Activated CD4-positive, alpha-beta T cell treated with anti-CD3 and anti-CD28 coated beads, Interleukin-2, amount 10 ng/mL, durations not matched to agents 24 days and 14 days (primary cell): ENCODE measurements at regions not wholly inside any gene's neighbourhood (a gene's known extent, or its start where the extent isn't known, plus 50 kb on each side); places are given as distances from the start of the nearest gene placed in this dataset.

ENCODE experiments used
- DNase-seq: peaks from one replicate; pipeline ENCODE4 v3.0.0; 2022
- H3K27ac Mint-ChIP-seq: one replicate; pipeline ENCODE4 v1.8.0; 2022; ENCODE audit warnings: mild to moderate bottlenecking, mixed read lengths
- H3K27me3 Mint-ChIP-seq: one replicate; pipeline ENCODE4 v1.8.0; 2022; ENCODE audit warnings: mixed read lengths
- H3K36me3 Mint-ChIP-seq: one replicate; pipeline ENCODE4 v1.8.0; 2022; ENCODE audit warnings: low read depth, mild to moderate bottlenecking, mixed read lengths
- H3K4me1 Mint-ChIP-seq: one replicate; pipeline ENCODE4 v1.8.0; 2021; ENCODE audit warnings: mixed read lengths
- H3K4me3 Mint-ChIP-seq: one replicate; pipeline ENCODE4 v1.8.0; 2022; ENCODE audit warnings: mild to moderate bottlenecking, moderate library complexity, mixed read lengths
- H3K9me3 Mint-ChIP-seq: one replicate; pipeline ENCODE4 v1.8.0; 2021; ENCODE audit warnings: mixed read lengths
- intact Hi-C: fragments of 100-400 bp; cut with micrococcal nuclease; formaldehyde crosslinking; loops from one replicate; pipeline ENCODE4 v1.15.1; 2023

- Mint-ChIP-seq H3K9me3 (no peaks in the 10 kb centered on the region), H3K4me3 (no peak overlapping the region), H3K36me3 (no peaks in the 10 kb centered on the region), H3K27me3 (no peaks in the 10 kb centered on the region), H3K4me1 (peaks cover 2% of the 10 kb centered on the region), H3K27ac (no peak overlapping the region)
- intact Hi-C loops = loop anchor here (2.0 kb wide), 1 partner anchor 20 kb away; no protein-coding TSS in a partner anchor
- DNase-seq = no peak
These were observed 1113.9 kb upstream of the B3GALT2 start for GRCh38 chr1:194300340-194300739.

- H3K4me1 Mint-ChIP-seq = peaks cover 4% of the 10 kb centered on the region
- intact Hi-C loops = loop anchor here (5.0 to 10.0 kb wide), 4 partner anchors 891 to 1821 kb away; partner anchors contain the start of genes CDC73 and RGS2
These were observed 1111.7 kb upstream of the B3GALT2 start for GRCh38 chr1:194298007-194298598.

GRCh38 chr1:194297094-194297493 is 1110.7 kb upstream of the B3GALT2 start:
- H3K4me3 Mint-ChIP-seq = no peak overlapping the region
- no peak overlapping the region for H3K27ac Mint-ChIP-seq
- no peaks in the 10 kb centered on the region for H3K9me3 Mint-ChIP-seq
- no peaks in the 10 kb centered on the region for H3K36me3 Mint-ChIP-seq
- H3K27me3 Mint-ChIP-seq = no peaks in the 10 kb centered on the region
- H3K4me1 Mint-ChIP-seq = peaks cover 4% of the 10 kb centered on the region
- intact Hi-C loops = loop anchor here (5.0 to 10.0 kb wide), 4 partner anchors 890 to 1820 kb away; partner anchors contain the start of genes CDC73 and RGS2
- no peak for DNase-seq

More at GRCh38 chr1:194298007-194298598, 1111.7 kb upstream of the B3GALT2 start:
- no peaks in the 10 kb centered on the region for H3K27me3 Mint-ChIP-seq
- no peak overlapping the region for H3K4me3 Mint-ChIP-seq
- H3K36me3 Mint-ChIP-seq = no peaks in the 10 kb centered on the region
- DNase-seq = no peak
- H3K9me3 Mint-ChIP-seq = no peaks in the 10 kb centered on the region
- no peak overlapping the region for H3K27ac Mint-ChIP-seq

- H3K27ac Mint-ChIP-seq = no peak overlapping the region
These were observed 1109.8 kb upstream of the B3GALT2 start for GRCh38 chr1:194296201-194296600.

GRCh38 chr1:194295685-194296084 is 1109.3 kb upstream of the B3GALT2 start:
- Mint-ChIP-seq H3K9me3 (no peaks in the 10 kb centered on the region), H3K27me3 (no peaks in the 10 kb centered on the region), H3K4me1 (peaks cover 9% of the 10 kb centered on the region), H3K27ac (no peak overlapping the region), H3K4me3 (no peak overlapping the region), H3K36me3 (no peaks in the 10 kb centered on the region)
- peak; percentile 82 for DNase-seq
- intact Hi-C loops = loop anchor here (1.0 to 10.0 kb wide), 5 partner anchors 888 to 1818 kb away; partner anchors contain the start of genes CDC73 and RGS2

More at GRCh38 chr1:194296201-194296600, 1109.8 kb upstream of the B3GALT2 start:
- no peak for DNase-seq
- intact Hi-C loops = loop anchor here (5.0 to 10.0 kb wide), 4 partner anchors 889 to 1819 kb away; partner anchors contain the start of genes CDC73 and RGS2
- Mint-ChIP-seq H3K4me3 (no peak overlapping the region), H3K4me1 (peaks cover 4% of the 10 kb centered on the region), H3K9me3 (no peaks in the 10 kb centered on the region), H3K27me3 (no peaks in the 10 kb centered on the region), H3K36me3 (no peaks in the 10 kb centered on the region)

- Mint-ChIP-seq H3K27me3 (no peaks in the 10 kb centered on the region), H3K4me1 (peaks cover 12% of the 10 kb centered on the region), H3K9me3 (no peaks in the 10 kb centered on the region), H3K36me3 (no peaks in the 10 kb centered on the region), H3K27ac (no peak overlapping the region), H3K4me3 (no peak overlapping the region)
- intact Hi-C loops = loop anchor here (10.0 kb wide), 2 partner anchors 1169 to 1489 kb away; partner anchors contain the start of genes CDC73 and RGS2
- no peak for DNase-seq
These were observed 1107.5 kb upstream of the B3GALT2 start for GRCh38 chr1:194293851-194294405.

GRCh38 chr1:194292966-194293365 is 1106.6 kb upstream of the B3GALT2 start:
- DNase-seq = no peak
- Mint-ChIP-seq H3K9me3 (no peaks in the 10 kb centered on the region), H3K36me3 (no peaks in the 10 kb centered on the region), H3K27me3 (no peaks in the 10 kb centered on the region), H3K4me1 (peaks cover 12% of the 10 kb centered on the region), H3K27ac (no peak overlapping the region), H3K4me3 (no peak overlapping the region)
- intact Hi-C loops = loop anchor here (10.0 kb wide), 2 partner anchors 1168 to 1488 kb away; partner anchors contain the start of genes CDC73 and RGS2

- intact Hi-C loops = loop anchor here (10.0 kb wide), 2 partner anchors 1165 to 1485 kb away; partner anchors contain the start of genes CDC73 and RGS2
- peak; percentile 78 for DNase-seq
- no peak overlapping the region for H3K4me3 Mint-ChIP-seq
These were observed 1103.3 kb upstream of the B3GALT2 start for GRCh38 chr1:194289569-194290266.

GRCh38 chr1:194288238-194288637 is 1101.8 kb upstream of the B3GALT2 start:
- Mint-ChIP-seq H3K4me1 (peaks cover 10% of the 10 kb centered on the region), H3K27ac (no peak overlapping the region), H3K36me3 (no peaks in the 10 kb centered on the region), H3K9me3 (no peaks in the 10 kb centered on the region), H3K27me3 (no peaks in the 10 kb centered on the region), H3K4me3 (no peak overlapping the region)
- no peak for DNase-seq
- intact Hi-C loops = no loop called here

More at GRCh38 chr1:194289569-194290266, 1103.3 kb upstream of the B3GALT2 start:
- no peaks in the 10 kb centered on the region for H3K9me3 Mint-ChIP-seq
- H3K27ac Mint-ChIP-seq = peak overlapping the region; percentile 37
- H3K27me3 Mint-ChIP-seq = no peaks in the 10 kb centered on the region
- H3K36me3 Mint-ChIP-seq = no peaks in the 10 kb centered on the region
- H3K4me1 Mint-ChIP-seq = peaks cover 10% of the 10 kb centered on the region

GRCh38 chr1:194281376-194281775 is 1095.0 kb upstream of the B3GALT2 start:
- H3K9me3 Mint-ChIP-seq = peaks cover 3% of the 10 kb centered on the region
- H3K4me3 Mint-ChIP-seq = no peak overlapping the region
- no peak for DNase-seq
- no peak overlapping the region for H3K27ac Mint-ChIP-seq
- H3K36me3 Mint-ChIP-seq = no peaks in the 10 kb centered on the region
- intact Hi-C loops = loop anchor here (2.0 kb wide), 1 partner anchor 19 kb away; no protein-coding TSS in a partner anchor
- H3K4me1 Mint-ChIP-seq = no peaks in the 10 kb centered on the region
- no peaks in the 10 kb centered on the region for H3K27me3 Mint-ChIP-seq

GRCh38 chr1:194280463-194280862 is 1094.0 kb upstream of the B3GALT2 start:
- DNase-seq = no peak
- Mint-ChIP-seq H3K36me3 (no peaks in the 10 kb centered on the region), H3K9me3 (peaks cover 3% of the 10 kb centered on the region), H3K4me3 (no peak overlapping the region), H3K27me3 (no peaks in the 10 kb centered on the region), H3K27ac (no peak overlapping the region), H3K4me1 (no peaks in the 10 kb centered on the region)
- intact Hi-C loops = loop anchor here (2.0 kb wide), 1 partner anchor 20 kb away; no protein-coding TSS in a partner anchor

- H3K9me3 Mint-ChIP-seq = peaks cover 3% of the 10 kb centered on the region
- H3K4me1 Mint-ChIP-seq = no peaks in the 10 kb centered on the region
- H3K27me3 Mint-ChIP-seq = no peaks in the 10 kb centered on the region
- intact Hi-C loops = loop anchor here (2.0 kb wide), 1 partner anchor 21 kb away; no protein-coding TSS in a partner anchor
- H3K27ac Mint-ChIP-seq = no peak overlapping the region
- H3K4me3 Mint-ChIP-seq = no peak overlapping the region
- no peaks in the 10 kb centered on the region for H3K36me3 Mint-ChIP-seq
- no peak for DNase-seq
These were observed 1093.6 kb upstream of the B3GALT2 start for GRCh38 chr1:194279975-194280374.

GRCh38 chr1:194277927-194278326 is 1091.5 kb upstream of the B3GALT2 start:
- intact Hi-C loops = no loop called here
- Mint-ChIP-seq H3K9me3 (peaks cover 3% of the 10 kb centered on the region), H3K27ac (no peak overlapping the region), H3K4me3 (no peak overlapping the region), H3K4me1 (no peaks in the 10 kb centered on the region), H3K27me3 (no peaks in the 10 kb centered on the region), H3K36me3 (no peaks in the 10 kb centered on the region)
- no peak for DNase-seq
